Suprapubic skin (tissue), 4 donors: ENCODE measurements at regions not wholly inside any gene's neighbourhood (a gene's known extent, or its start where the extent isn't known, plus 50 kb on each side); places are given as distances from the start of the nearest gene placed in this dataset.

Source experiments
- CTCF ChIP-seq, 2 donors: fragments of 200-600 bp in 1 of 2; fragments of 450-650 bp in 1 of 2; sonication (generic) in 1 of 2; IDR thresholded peaks; one replicate each; pipeline ENCODE4 v1.5.1; 2016 to 2019; ENCODE audit warnings: antibody characterized with exemption in 2 of 2, mild to moderate bottlenecking in 1 of 2, moderate library complexity in 1 of 2
- EP300 ChIP-seq: sonication (generic); formaldehyde crosslinking; IDR thresholded peaks from one replicate; pipeline ENCODE4 v1.6.1; 2017; ENCODE audit warnings: antibody characterized with exemption
- POLR2A ChIP-seq, 2 donors: fragments of 450-650 bp; IDR thresholded peaks; one replicate each; pipeline ENCODE4 v1.6.1; 2017; ENCODE audit warnings: antibody characterized with exemption in 2 of 2, mild to moderate bottlenecking in 2 of 2, moderate library complexity in 2 of 2
- POLR2AphosphoS5 ChIP-seq, 3 donors: sonication (generic); formaldehyde crosslinking; IDR thresholded peaks; one replicate each; pipeline ENCODE4 v1.6.1; 2017; ENCODE audit warnings: antibody characterized with exemption in 3 of 3

- TF ChIP-seq CTCF (IDR thresholded peaks at IDR 0.05): no peak
- TF ChIP-seq POLR2A (IDR thresholded peaks at IDR 0.05): no peak
- TF ChIP-seq POLR2AphosphoS5 (IDR thresholded peaks at IDR 0.05): no peak
- no peak for TF ChIP-seq EP300
Observed at GRCh38 chr13:105773863-105774538, 761.5 kb downstream of the EFNB2 start.
